ENCODE measurements at regions not wholly inside any gene's neighbourhood (a gene's known extent, or its start where the extent isn't known, plus 50 kb on each side); places are given as distances from the start of the nearest gene placed in this dataset.

DNA sequence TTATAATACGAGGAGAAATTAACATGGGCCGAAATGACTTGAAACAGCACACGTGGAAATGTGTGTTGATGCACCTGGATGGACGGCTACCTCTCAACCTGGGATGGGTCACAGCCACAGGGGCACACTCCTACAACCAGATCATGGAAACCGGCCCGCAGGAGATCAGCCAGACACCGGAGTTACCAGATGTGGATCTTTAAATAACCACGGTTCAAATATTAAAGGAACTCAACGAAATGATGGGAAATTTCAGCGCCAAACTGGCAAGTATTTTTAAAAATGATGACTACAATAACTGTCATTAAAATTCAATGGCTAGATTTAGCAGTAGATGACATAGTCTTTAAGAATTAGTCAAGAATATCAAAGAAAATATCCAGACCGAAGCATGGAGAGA lies 166.9 kb upstream of the GPR12 start:
- Histone ChIP-seq H3K9ac (ENCODE audit: low read depth in 2 of 2, low read length in 2 of 2) (no peak overlapping the region), H3K27ac (no peak overlapping the region), H3K36me3 (no peaks in the 10 kb centered on the region), H3K9me3 (no peaks in the 10 kb centered on the region), H3K4me1 (no peaks in the 10 kb centered on the region), H3K27me3 (no peaks in the 10 kb centered on the region), H3K4me3 (no peak overlapping the region)
- DNase-seq = no peak
- intact Hi-C loops (cut with DNase I) = no loop called here
- TF ChIP-seq, protein P1, sequence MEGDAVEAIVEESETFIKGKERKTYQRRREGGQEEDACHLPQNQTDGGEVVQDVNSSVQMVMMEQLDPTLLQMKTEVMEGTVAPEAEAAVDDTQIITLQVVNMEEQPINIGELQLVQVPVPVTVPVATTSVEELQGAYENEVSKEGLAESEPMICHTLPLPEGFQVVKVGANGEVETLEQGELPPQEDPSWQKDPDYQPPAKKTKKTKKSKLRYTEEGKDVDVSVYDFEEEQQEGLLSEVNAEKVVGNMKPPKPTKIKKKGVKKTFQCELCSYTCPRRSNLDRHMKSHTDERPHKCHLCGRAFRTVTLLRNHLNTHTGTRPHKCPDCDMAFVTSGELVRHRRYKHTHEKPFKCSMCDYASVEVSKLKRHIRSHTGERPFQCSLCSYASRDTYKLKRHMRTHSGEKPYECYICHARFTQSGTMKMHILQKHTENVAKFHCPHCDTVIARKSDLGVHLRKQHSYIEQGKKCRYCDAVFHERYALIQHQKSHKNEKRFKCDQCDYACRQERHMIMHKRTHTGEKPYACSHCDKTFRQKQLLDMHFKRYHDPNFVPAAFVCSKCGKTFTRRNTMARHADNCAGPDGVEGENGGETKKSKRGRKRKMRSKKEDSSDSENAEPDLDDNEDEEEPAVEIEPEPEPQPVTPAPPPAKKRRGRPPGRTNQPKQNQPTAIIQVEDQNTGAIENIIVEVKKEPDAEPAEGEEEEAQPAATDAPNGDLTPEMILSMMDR (IDR thresholded peaks at IDR 0.05) = no peak

DNA sequence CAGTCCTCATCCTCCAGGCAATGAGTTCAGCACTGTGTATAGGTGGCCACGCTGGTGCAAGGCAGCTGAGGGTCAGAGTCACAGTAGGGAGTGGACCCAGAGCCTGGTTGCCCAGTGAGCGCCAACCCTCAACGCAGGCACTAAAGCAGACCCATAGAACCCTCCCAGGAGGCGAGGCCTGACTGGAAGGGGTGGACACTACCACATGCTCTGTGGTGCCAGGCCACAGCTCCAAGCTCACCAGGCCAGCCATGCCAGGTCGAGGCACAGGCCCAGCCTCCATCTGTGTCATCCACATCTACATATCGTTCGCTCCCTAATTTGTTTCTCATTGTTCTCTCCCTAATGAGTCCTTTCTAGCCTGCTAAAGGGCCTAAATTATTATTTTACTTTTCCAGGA lies 165.8 kb upstream of the GPR12 start:
- TF ChIP-seq, protein P1 (IDR thresholded peaks at IDR 0.05) = no peak

DNA sequence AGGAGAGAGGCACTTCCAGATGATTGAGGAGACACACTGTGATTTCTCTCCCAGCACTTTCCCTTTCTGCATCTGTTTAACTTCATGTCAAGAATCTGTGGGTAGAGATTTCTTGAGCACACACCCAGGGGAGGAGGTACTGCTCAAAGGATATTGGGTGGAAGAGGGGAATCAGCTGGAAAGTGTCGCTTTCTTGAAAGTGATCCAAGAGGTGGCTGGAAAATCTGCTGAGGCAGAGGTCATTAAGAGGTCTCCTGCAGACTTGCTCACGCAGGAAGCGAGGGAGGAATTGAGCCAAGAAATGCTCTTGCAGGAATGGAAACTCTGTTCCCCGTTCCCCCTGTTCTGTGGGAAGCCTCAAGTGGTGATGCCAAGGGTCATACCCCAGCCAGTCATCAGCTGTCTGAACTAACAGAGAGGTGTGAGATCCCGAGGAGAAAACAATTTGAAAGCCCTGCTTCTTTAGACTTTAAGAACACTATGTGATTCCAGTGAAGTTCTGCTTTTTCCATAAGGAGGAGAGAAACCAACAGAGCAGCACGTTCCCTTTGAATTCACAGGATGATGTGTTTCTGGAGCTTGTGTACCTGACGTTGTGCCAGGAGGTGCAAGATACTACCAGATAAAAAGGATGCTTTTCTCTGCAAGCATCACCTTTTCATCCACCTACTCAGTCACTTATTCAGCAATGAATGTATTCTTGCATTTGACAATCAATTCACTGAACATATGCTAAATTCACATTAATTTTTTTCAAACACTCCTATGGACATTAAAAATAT lies 163.4 kb upstream of the GPR12 start:
- Histone ChIP-seq H3K9me3 (no peaks in the 10 kb centered on the region), H3K4me1 (no peaks in the 10 kb centered on the region), H3K9ac (ENCODE audit: low read depth in 2 of 2, low read length in 2 of 2) (no peak overlapping the region), H3K36me3 (no peaks in the 10 kb centered on the region), H3K27ac (no peak overlapping the region), H3K4me3 (no peak overlapping the region), H3K27me3 (no peaks in the 10 kb centered on the region)
- intact Hi-C loops (cut with DNase I) = no loop called here
- no peak for DNase-seq
- TF ChIP-seq, protein P1 (IDR thresholded peaks at IDR 0.05) = no peak

More for the DNA sequence above, 165.8 kb upstream of the GPR12 start:
- Histone ChIP-seq H3K4me3 (no peak overlapping the region), H3K9me3 (no peaks in the 10 kb centered on the region), H3K36me3 (no peaks in the 10 kb centered on the region), H3K27me3 (no peaks in the 10 kb centered on the region), H3K4me1 (no peaks in the 10 kb centered on the region), H3K27ac (no peak overlapping the region), H3K9ac (ENCODE audit: low read depth in 2 of 2, low read length in 2 of 2) (no peak overlapping the region)
- no peak for DNase-seq
- intact Hi-C loops (cut with DNase I) = no loop called here

DNA sequence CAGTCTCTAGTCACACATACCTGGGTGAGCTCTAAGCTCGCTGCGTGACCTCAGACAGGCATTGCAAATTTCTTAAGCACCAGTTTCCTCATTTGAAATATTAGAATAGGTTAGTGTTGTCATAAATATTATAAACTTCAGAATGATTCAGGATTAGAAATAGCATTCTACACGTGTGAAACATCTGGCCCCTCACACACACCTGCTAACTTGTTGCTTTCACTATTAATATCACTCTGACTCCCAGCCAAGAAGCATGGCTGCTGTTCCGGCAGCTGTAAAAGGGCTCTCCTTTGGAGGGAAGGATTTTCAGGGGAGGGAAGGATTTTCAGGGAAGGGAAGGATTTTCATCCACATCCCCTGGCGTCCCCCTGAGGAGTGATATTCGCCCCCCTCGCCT lies 161.3 kb upstream of the GPR12 start:
- DNase-seq = no peak
- intact Hi-C loops (cut with DNase I) = no loop called here
- H3K36me3 ChIP-seq = no peaks in the 10 kb centered on the region
- no peak overlapping the region for H3K4me3 ChIP-seq
- H3K27me3 ChIP-seq = no peaks in the 10 kb centered on the region
- H3K9ac ChIP-seq (ENCODE audit: low read depth in 2 of 2, low read length in 2 of 2) = no peak overlapping the region
- no peaks in the 10 kb centered on the region for H3K9me3 ChIP-seq
- no peak overlapping the region for H3K27ac ChIP-seq
- TF ChIP-seq, protein P1 (IDR thresholded peaks at IDR 0.05) = no peak
- H3K4me1 ChIP-seq = no peaks in the 10 kb centered on the region

DNA sequence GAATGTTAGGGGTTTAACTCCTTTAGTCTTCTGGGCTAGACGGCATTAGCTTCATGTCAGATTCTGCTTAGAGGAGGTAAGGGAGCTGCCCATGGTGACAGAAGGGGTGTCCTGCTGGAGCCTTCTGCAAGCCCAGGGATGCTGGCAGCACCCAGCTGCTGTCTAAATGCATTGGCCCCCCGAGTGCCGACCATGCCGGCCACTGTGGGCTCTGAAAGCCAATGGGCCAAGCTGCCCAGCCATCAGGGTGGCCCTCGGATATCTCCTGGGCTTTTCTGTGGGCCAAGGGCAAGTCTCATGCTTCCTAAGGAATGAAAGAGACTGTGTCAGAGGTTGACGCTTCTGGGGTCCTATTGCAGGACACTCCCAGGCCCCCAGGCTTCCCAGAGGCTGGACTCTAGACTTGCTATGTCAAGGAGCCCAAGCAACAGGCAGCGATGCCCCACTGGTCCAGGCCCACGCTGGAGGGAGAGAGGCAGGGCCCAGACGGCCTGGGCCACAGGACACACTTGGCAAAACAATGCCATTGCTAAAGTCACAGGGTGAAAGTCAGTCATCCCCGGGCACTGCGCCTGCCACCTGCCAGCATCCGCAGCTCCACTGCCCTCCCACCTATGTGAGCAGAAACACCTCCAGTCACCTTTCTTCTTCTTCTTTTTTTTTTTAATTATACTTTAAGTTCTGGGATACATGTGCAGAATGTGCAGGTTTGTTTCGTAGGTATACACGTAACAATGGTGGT lies 160.2 kb upstream of the GPR12 start:
- Histone ChIP-seq H3K27ac (no peak overlapping the region), H3K4me3 (no peak overlapping the region), H3K27me3 (no peaks in the 10 kb centered on the region), H3K9ac (ENCODE audit: low read depth in 2 of 2, low read length in 2 of 2) (no peak overlapping the region), H3K9me3 (no peaks in the 10 kb centered on the region), H3K36me3 (no peaks in the 10 kb centered on the region), H3K4me1 (no peaks in the 10 kb centered on the region)
- intact Hi-C loops (cut with DNase I) = no loop called here
- TF ChIP-seq, protein P1 (IDR thresholded peaks at IDR 0.05) = no peak
- DNase-seq = no peak

Measured in colonic mucosa (tissue), 4 donors.